Dedifferentiated amniotic fluid mesenchymal stem cell (primary cell): ENCODE measurements at regions not wholly inside any gene's neighbourhood (a gene's known extent, or its start where the extent isn't known, plus 50 kb on each side); places are given as distances from the start of the nearest gene placed in this dataset.

Source experiments
- DNase-seq: peaks from one replicate; pipeline ENCODE4 v3.0.0-alpha.2; 2016; ENCODE audit errors: extremely low spot score

DNA sequence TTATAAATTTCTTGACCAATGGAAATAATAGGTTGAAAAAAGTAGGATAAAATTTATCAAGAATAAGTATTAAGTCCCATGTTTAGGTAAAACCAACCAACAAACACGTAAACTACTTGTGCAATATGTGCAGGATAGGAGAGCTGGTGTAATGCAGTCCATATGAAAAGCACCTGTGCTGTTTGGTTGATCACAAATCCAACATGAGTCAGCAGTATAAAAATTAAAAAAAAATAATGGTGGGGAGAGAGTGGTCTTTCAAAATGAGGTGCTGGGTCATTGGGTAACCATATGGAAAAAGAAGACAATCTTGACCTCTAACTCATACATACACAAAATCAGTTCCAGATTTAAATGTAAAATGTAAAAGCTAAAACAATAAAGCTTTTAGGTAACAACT lies 181.8 kb downstream of the HS3ST3B1 start:
- no peak for DNase-seq

DNA sequence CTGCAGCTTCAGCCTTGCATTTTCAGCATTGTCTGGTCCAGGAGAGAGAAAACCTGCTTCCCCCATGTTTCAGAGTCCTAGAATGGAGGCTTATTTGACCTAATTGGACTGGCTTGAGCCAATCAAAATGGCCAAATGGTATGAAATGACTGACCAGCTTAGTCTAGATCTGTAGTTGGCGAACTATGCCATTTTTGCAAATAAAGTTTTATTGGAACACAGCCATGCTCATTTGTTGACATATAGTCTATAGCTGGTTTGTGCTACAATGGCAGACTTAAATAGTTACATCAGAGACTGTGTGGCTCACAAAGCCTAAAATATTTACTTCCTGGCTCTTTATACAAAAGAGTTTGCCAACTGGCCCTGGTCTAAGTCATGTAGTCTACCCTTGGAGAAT lies 180.8 kb downstream of the HS3ST3B1 start:
- no peak for DNase-seq

DNA sequence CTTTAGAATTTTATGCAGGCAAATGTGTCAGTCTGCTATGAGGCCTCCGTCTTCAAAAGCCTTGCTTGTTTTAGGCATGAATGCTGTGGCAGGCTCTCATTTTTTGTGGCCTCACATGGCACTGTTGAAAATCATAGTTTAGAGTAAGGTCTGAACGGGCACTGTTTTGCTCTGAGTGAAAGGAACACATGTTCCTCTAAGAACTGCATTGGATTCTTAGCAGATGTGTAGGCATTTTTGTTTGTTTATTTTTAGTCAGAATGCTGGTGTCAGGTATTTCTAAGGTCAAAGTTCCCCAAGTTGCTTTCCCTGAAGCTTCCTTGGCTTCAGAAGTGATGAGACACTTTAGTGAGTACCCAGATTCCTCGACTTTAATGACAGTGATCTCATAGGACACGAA lies 173.7 kb downstream of the HS3ST3B1 start:
- no peak for DNase-seq

GRCh38 chr17:14471052-14471451 lies 170.2 kb downstream of the HS3ST3B1 start:
- DNase-seq = peak; percentile 75

- no peak for DNase-seq
These were observed 169.5 kb downstream of the HS3ST3B1 start for GRCh38 chr17:14470417-14470816.

- DNase-seq = no peak
These were observed 169.1 kb downstream of the HS3ST3B1 start for GRCh38 chr17:14469971-14470370.

DNA sequence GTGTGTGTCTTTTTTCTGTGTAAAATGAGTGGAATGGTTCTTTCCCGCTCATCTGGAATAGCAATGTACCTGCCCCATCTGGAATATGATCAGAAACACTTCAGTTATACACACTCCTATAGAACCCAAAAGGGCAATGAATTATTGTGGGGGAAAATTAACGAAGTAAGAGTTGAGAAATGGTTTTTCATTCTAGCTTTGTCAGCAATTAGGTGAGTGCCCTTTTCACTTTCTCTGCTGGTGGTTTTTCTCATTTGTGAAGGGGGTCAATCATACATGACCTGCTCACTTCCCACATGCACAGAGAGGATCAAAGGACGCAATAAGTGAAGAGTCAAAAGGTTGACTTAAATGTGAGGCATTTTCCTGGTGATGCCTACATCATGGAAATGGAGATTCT lies 168.0 kb downstream of the HS3ST3B1 start:
- DNase-seq = no peak

- no peak for DNase-seq
These were observed 160.3 kb downstream of the HS3ST3B1 start for GRCh38 chr17:14461227-14461548.

DNA sequence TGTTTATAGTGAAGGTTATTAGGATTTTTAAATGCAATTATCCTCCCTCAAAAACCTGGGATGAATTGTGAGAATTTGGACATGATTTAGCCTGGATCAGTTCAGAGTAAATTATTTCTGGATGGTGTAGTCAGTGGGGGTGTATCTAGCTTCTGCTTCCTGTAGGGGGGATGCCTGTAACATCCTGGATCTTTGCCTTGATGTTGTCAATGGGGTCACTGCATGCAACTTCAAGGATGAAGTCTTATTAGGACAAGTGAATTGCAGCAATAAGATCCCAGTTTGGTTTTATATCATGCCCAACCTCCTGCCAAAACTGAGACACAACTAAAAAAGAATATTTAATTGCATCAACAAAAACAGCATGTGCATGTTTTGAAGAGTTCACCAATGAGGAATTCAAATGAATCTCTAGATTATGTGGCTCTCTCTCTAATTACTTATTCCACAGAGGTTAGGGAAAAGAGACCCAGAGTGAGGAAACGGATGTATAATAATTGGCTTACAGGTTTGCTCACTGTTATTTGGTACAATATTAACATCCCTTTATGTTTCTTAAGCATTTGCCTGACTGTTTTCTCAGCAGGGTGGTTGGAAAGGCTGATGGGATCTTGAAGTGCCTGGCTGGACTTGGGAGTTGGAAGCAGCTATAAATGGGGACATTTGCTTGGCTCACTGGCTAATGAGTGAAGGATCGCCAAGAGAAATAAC lies 159.8 kb downstream of the HS3ST3B1 start:
- no peak for DNase-seq

DNA sequence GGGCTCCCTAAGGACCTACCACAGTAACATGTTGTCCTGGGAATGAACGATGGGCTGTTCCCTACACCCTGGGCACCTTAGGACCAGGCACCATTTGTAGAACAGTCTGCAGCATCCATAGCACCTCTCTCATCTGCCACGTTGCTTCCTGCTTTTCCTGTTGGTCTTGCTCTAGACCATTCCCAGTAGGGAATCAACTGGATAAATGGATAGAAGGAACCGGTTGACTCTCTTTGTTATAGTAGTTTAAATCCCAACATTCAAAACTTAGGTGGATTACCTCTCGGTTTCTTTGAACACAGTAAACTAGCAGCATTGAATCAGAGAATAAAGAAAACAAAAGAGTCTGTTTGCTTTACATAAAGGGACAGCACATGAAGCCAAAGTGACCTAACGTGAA lies 159.1 kb downstream of the HS3ST3B1 start:
- no peak for DNase-seq

DNA sequence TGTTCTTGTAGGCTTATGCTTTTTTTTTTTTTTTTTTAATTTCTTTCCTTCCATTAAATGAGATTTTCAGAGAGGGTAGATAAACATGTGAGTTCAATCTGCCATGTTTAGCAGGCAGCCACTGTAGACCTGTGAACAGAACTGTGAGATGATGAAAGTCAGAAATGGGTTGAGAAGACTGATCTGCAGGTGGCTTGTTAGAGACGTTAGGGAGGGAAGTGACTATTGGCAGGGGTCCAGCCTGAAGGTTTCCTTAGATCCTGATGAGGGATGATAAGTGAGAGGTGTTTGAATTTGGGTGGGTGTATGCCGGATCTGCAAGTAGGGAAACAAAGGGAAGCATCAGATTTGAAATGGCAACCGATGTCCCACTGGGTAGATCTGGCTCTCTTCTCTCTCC lies 157.8 kb downstream of the HS3ST3B1 start:
- no peak for DNase-seq

DNA sequence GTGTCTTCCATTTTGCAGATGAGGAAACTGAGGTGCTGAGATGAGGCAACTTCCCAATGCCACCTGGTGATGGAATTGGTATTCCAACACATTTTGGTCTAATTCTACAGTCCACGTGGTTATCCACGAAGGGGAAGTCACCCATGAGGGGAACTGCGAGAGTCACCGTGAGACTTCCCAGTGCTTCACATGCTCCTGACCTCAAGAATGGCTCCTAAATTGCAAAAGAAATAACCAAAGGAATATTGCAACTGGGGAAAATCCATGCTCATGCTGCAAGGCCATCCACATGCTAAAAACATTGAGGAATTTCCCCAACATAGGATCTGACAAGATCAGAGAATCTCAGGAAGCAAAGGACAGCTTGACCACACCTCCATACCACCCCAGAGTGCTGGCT lies 153.9 kb downstream of the HS3ST3B1 start:
- no peak for DNase-seq

- no peak for DNase-seq
These were observed 152.0 kb downstream of the HS3ST3B1 start for GRCh38 chr17:14452856-14453255.

DNA sequence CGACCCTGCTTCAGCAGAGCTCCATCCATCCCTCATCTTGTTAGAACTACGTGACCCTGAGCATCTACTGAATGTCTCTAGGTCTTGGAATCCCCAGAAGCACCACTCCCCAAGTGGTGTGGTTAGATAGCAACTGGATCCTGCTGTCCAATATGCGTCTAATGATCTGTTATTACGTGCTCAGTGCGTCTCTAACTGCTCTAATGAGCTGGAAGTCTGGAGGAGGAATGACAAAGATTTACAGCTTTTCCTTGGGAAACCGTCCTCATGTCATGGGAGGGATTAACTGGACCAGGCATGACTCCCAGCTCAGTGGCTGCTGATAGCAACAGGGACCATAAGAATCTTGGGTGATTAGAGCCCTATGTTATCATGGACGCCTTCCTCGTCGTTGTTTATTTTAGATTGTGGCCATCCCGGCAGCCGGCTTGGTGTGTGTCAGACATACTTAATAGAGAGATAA lies 150.9 kb downstream of the HS3ST3B1 start:
- DNase-seq = no peak

- DNase-seq = no peak
These were observed 147.9 kb downstream of the HS3ST3B1 start for GRCh38 chr17:14448818-14449217.

DNA sequence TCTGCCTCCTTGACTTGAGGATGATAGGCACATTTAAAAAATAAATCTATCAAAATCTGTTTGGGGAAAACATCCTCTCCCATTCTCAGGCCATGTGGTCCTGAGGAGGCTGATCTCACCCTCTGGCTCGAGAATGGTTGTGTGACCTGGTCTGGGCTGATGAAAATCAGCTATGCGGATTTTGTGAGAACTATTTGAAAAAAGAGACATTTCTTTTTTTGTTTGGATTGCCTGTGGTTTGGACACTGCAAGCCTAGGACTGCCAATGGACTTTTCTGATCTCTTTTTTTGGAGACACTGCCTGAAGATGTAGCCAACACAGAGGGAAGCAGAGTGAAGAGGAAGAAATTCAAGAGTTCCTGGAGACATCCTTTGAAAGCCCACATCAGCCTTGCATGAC lies 145.9 kb downstream of the HS3ST3B1 start:
- no peak for DNase-seq

DNA sequence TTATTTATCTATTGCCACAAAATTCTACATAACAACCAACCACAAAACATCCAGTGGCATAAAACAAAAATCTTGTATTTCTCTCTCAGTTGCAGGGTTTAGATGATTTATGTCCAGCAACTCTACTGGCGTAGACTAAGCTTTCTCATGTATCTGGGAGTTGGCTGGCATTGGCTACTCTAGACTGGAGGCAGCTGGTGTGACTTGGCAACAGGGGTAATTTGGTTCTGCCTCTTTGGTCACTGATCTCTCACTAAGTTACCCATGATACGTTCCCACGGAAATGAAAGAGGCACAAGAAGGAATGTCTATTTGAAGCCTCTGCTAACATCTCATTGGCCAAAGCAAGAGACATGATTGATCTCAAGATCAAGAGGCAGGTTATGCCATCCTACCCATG lies 144.0 kb downstream of the HS3ST3B1 start:
- no peak for DNase-seq

DNA sequence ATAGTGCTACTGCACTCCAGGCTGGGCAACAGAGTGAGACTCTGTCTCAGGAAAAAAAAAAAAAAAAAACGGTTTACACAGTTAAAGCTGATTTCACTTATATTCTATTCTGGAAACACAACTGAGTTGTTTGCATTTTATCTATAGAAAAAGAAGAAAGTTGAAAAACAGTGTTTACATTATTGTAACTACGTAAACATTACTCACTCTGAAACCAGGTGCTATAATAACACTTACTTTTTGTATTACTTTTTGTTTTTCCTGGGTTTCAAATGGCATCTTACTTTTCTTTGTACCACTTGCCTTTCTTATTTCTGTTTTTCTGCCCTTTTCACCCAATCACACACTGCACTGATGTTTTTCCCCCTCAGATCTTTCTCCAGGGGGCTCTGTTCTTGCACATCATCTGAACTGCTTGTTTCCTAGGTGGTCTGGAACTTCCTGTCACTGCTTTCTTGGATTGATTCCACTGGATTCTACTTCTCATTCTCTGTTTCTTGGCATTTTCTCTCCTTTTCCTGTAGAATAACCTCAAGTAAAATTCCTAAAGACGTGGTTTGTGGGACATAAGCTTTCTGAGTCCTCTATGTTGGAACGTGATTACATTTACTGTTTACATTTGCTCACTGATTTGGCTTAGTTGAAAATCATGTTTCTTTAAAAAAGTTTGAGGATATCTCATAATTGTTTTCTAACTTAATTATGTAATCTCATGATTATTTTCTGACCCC lies 142.1 kb downstream of the HS3ST3B1 start:
- DNase-seq = no peak

DNA sequence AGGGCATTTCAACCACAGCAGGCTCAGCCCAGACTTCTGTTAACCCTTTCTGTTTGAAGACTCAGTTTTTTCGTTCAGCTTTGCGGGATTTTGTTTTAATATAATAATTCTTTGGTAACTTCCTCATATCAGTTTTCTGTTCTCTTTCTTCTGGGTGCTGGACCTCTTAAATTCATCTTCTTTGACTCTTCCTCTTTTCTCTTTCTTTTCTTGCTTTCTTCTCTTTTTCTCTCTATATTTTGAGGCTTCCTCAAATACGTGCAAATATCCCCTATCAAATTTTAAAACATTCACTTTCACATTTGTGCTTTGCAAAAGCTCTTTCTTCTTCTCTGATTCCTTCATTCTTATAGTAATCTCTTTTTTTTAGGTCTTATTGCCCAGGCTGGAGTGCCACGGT lies 136.3 kb downstream of the HS3ST3B1 start:
- DNase-seq = no peak

DNA sequence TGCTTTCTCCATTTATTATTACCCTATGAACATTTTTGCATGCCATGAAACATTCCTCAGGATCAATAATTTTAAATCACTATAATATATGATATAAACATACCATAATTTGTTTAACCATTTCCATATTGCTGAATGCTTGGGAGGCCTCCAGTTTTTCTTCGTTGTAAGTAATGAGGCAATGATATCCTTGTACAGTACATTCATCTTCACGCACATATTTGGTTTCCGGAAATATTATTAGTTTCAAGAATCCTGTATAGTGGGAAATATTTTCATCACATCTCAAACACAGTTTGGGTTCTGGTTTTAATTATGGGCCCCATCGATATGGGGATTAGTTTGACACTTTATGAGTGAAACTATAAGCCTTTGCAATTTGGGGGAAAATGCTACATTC lies 135.4 kb downstream of the HS3ST3B1 start:
- no peak for DNase-seq

GRCh38 chr17:14434506-14434905 lies 133.6 kb downstream of the HS3ST3B1 start:
- no peak for DNase-seq

GRCh38 chr17:14432079-14432478 lies 131.2 kb downstream of the HS3ST3B1 start:
- DNase-seq = no peak

GRCh38 chr17:14429084-14429483 lies 128.2 kb downstream of the HS3ST3B1 start:
- DNase-seq = no peak

DNA sequence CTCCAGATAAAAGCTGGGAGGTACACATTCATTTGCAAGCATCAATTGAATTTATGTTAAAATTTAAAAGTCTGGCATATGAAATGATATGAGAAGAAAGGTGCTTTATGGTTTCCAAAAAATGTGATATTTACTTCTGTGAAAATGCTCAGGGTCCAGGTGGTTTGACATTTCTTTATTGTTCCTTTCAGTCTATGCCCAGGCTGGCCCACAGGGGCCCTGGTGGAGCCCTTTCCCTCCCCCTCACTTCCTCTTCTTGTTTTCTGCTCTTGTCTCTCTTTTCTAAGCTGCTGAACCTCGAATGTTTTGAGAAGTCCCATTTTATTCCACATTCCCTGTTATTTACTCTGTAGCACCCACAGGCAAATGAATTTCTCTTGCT lies 127.8 kb downstream of the HS3ST3B1 start:
- no peak for DNase-seq
